ENCODE measurements at regions not wholly inside any gene's neighbourhood (a gene's known extent, or its start where the extent isn't known, plus 50 kb on each side); places are given as distances from the start of the nearest gene placed in this dataset.

DNA sequence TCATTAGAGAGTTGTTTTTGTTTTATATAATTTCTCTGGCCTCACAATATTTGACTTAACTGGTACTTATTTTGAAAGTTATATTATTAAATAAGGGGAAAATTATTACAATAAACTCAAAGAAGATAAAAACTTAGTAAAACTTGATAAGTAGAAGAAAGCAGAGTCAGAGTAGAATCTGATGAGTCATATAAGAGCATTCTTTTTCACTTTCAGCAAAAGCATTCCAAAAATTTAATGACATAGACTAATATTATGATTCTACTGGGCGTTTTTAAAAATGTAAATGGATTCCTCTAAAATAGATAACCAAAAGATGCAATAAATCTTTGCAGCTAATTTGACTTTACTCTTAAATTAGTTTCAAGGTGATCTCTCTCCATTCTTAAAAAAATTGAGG is 366.3 kb upstream of the IMPG1 start:
- TF ChIP-seq, protein P1, sequence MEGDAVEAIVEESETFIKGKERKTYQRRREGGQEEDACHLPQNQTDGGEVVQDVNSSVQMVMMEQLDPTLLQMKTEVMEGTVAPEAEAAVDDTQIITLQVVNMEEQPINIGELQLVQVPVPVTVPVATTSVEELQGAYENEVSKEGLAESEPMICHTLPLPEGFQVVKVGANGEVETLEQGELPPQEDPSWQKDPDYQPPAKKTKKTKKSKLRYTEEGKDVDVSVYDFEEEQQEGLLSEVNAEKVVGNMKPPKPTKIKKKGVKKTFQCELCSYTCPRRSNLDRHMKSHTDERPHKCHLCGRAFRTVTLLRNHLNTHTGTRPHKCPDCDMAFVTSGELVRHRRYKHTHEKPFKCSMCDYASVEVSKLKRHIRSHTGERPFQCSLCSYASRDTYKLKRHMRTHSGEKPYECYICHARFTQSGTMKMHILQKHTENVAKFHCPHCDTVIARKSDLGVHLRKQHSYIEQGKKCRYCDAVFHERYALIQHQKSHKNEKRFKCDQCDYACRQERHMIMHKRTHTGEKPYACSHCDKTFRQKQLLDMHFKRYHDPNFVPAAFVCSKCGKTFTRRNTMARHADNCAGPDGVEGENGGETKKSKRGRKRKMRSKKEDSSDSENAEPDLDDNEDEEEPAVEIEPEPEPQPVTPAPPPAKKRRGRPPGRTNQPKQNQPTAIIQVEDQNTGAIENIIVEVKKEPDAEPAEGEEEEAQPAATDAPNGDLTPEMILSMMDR (conservative IDR thresholded peaks at IDR 0.05; ENCODE audit: low read depth, low read length) = no peak
- no peak for TF ChIP-seq EZH2 (IDR thresholded peaks at IDR 0.05; ENCODE audit: borderline replicate concordance, low read depth, low read length, poor library complexity, severe bottlenecking)

Data from A673 (cell line).